Ectodermal cell (in vitro differentiated cells): ENCODE measurements at regions not wholly inside any gene's neighbourhood (a gene's known extent, or its start where the extent isn't known, plus 50 kb on each side); places are given as distances from the start of the nearest gene placed in this dataset.

Source experiments
- H3K27ac ChIP-seq: 2 replicates; pipeline ENCODE4 v1.7.0; 2013; ENCODE audit warnings: mild to moderate bottlenecking, low read depth, low read length; ENCODE audit not compliant: insufficient read depth, poor library complexity, severe bottlenecking
- H3K27me3 ChIP-seq: 2 replicates; pipeline ENCODE4 v1.7.0; 2013; ENCODE audit warnings: mild to moderate bottlenecking, low read length; ENCODE audit not compliant: insufficient read depth, control insufficient read depth, poor library complexity, severe bottlenecking
- H3K36me3 ChIP-seq: one replicate; pipeline ENCODE4 v1.7.0; 2013; ENCODE audit warnings: low read length; ENCODE audit not compliant: control insufficient read depth, insufficient read depth
- H3K4me1 ChIP-seq: one replicate; pipeline ENCODE4 v1.7.0; 2013; ENCODE audit warnings: low read length; ENCODE audit not compliant: control insufficient read depth, insufficient read depth
- H3K4me3 ChIP-seq: 2 replicates; pipeline ENCODE4 v1.7.0; 2013; ENCODE audit warnings: low read depth, low read length, control low read depth; ENCODE audit not compliant: insufficient read depth
- H3K9me3 ChIP-seq: 2 replicates; pipeline ENCODE4 v1.7.0; 2013; ENCODE audit warnings: mild to moderate bottlenecking, low read length, moderate library complexity; ENCODE audit not compliant: control insufficient read depth
- WGBS, 2 experiments: methylation state at CpG; one replicate each; pipeline ENCODE4 v1.1.7; 2013; ENCODE audit warnings: missing lambda C conversion rate in 2 of 2; 5-methylcytosine and 5-hydroxymethylcytosine counted together

DNA sequence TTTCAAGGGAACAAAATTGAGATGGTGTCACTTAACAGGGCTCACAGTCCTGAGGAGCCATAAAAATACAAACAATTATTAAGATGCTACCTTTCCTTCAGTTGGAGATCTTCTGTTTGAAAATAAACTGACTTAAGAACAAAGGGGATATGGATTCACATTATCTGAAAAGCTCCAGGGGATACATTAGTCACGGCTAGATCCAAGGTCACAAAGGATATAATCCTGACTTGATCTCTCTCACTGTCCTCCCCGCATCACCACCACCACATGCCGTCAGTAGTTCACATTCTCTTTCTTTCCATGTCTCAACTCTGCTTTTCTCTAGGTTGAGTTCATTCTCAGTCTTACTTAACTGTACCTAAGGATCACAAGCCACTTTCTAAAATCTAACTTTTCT is 530.4 kb upstream of the MARCKS start:
- no peaks in the 10 kb centered on the region for H3K27me3 ChIP-seq
- no peaks in the 10 kb centered on the region for H3K36me3 ChIP-seq
- H3K4me1 ChIP-seq, result no peaks in the 10 kb centered on the region
- no peak overlapping the region for H3K4me3 ChIP-seq
- no peaks in the 10 kb centered on the region for H3K9me3 ChIP-seq
- H3K27ac ChIP-seq, result no peak overlapping the region
- 66 to 70% methylated on average over 3 of the region's 3 CpGs for WGBS, 2 experiments

DNA sequence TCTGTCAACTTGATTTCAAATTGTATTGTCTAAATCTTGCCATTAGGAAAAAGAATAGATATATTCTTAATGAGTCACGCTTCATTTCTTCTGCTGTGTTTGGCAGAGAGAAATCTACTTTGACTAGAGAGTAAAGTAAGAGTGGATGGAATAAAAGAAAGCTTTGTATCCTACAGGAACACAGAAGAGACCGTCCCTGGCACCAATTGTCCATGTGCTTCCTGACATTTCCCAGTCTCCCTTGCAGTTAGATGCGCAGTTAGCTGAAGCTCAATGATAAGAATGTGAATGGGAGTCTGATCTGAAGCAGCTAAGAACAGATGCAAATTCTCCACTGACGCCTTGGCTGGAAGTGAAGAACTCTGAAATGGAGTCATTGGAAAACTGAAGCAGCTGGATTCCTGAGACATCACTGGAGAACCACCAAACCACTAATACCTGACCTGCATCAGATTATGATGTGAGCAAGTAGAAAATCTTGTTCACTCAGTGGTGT is 528.2 kb upstream of the MARCKS start:
- no peak overlapping the region for H3K4me3 ChIP-seq
- H3K27ac ChIP-seq, result no peak overlapping the region
- H3K4me1 ChIP-seq, result no peaks in the 10 kb centered on the region
- H3K9me3 ChIP-seq, result no peaks in the 10 kb centered on the region
- H3K27me3 ChIP-seq, result no peaks in the 10 kb centered on the region
- 88 to 92% methylated on average over 4 of the region's 4 CpGs for WGBS, 2 experiments
- H3K36me3 ChIP-seq, result no peaks in the 10 kb centered on the region

- Histone ChIP-seq H3K4me3 (no peak overlapping the region), H3K4me1 (no peaks in the 10 kb centered on the region), H3K36me3 (no peaks in the 10 kb centered on the region), H3K27me3 (no peaks in the 10 kb centered on the region), H3K27ac (no peak overlapping the region), H3K9me3 (no peaks in the 10 kb centered on the region)
- 91 to 96% methylated on average over 3 of the region's 3 CpGs for WGBS, 2 experiments
Measured at GRCh38 chr6:113329942-113330635, 527.1 kb upstream of the MARCKS start.

- Histone ChIP-seq H3K9me3 (no peaks in the 10 kb centered on the region), H3K4me3 (no peak overlapping the region), H3K27me3 (no peaks in the 10 kb centered on the region), H3K27ac (no peak overlapping the region), H3K36me3 (no peaks in the 10 kb centered on the region), H3K4me1 (no peaks in the 10 kb centered on the region)
- WGBS, 2 experiments, result 90 to 100% methylated on average over 1 to 2 of the region's 2 CpGs
Measured at GRCh38 chr6:113330636-113330946, 526.6 kb upstream of the MARCKS start.

DNA sequence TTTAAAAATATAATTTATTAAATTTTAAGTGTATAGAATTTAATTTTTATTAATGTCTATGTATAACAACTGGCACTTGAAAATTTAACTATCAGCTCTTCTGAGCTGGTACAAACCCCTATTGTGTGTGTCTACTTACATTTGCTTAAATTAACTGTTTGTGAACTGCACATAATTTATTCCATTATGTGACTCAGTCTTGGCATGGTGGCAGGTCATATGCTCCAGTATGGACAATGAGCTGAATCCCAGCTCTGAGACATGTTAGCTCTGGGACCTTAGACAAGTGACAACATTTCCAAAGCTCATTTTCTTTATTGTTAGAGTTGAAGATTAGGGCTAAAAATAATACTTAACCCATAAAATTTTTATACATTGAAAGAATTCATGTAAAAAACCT is 526.1 kb upstream of the MARCKS start:
- H3K4me3 ChIP-seq, result no peak overlapping the region
- H3K4me1 ChIP-seq, result no peaks in the 10 kb centered on the region
- no peaks in the 10 kb centered on the region for H3K36me3 ChIP-seq
- no peaks in the 10 kb centered on the region for H3K9me3 ChIP-seq
- no peaks in the 10 kb centered on the region for H3K27me3 ChIP-seq
- H3K27ac ChIP-seq, result no peak overlapping the region

DNA sequence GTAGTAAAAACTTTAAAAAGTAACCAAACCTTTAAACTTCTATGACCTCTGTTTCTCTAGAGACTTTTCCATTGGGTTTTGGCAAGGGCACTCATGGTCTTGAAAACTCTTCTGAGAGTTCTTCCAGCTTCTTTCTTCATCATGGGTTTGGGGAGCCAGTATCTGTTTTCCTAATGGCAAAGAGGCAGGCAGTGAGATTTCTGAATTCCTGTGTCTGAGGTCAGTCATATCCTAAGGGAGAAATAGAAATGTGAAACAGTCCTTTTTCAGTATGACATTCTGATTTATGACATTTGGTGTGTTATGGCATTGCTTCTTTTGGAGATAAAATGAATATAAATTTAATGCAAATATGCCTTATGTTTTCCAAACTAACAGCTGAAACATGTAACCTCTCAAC is 518.5 kb upstream of the MARCKS start:
- no peaks in the 10 kb centered on the region for H3K36me3 ChIP-seq
- H3K27me3 ChIP-seq, result no peaks in the 10 kb centered on the region
- H3K4me1 ChIP-seq, result no peaks in the 10 kb centered on the region
- H3K27ac ChIP-seq, result no peak overlapping the region
- no peaks in the 10 kb centered on the region for H3K9me3 ChIP-seq
- H3K4me3 ChIP-seq, result no peak overlapping the region

DNA sequence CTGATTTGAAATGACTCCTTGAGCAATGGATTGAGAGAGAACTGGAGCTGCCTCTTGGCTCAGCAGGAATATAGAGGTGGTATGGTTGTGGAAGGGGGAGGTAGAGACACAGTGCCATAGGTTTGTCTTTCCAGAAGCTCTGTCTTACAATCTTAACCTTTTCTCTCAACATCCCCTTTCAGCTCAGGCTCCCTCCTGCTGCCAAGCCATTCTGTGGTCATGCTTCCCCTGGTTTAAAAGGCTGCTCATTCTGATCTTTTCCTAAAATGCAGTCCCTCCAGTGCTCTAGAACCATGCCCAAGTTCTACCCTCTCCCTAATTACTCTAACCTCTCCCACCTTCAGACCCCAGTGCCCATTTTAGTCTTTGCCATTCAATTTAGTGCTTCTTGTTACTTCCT is 517.9 kb upstream of the MARCKS start:
- Histone ChIP-seq H3K4me3 (no peak overlapping the region), H3K27ac (no peak overlapping the region), H3K36me3 (no peaks in the 10 kb centered on the region), H3K9me3 (no peaks in the 10 kb centered on the region), H3K4me1 (no peaks in the 10 kb centered on the region), H3K27me3 (no peaks in the 10 kb centered on the region)

DNA sequence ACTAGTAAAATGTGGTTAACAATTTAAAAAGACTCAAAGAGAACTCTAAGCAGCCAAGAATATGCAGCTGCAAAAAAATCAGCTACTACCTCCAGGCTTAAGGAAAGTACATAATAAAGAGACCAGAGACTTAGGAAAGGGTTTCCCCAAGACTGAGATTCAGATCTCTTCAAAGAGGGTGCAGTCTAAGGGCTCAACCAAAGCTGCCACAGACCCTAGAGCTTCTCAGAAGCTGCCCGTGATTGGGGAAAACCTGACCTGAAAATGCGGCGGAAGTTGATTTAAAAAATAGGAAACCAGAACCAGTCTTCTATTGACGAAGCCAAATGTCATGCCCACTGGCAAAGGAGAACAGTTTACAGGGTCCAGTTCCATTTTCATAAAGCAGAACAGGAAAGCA is 516.8 kb upstream of the MARCKS start:
- 92 to 94% methylated on average over 4 of the region's 4 CpGs for WGBS, 2 experiments
- Histone ChIP-seq H3K4me3 (no peak overlapping the region), H3K4me1 (no peaks in the 10 kb centered on the region), H3K9me3 (no peaks in the 10 kb centered on the region), H3K27me3 (no peaks in the 10 kb centered on the region), H3K27ac (no peak overlapping the region), H3K36me3 (no peaks in the 10 kb centered on the region)

DNA sequence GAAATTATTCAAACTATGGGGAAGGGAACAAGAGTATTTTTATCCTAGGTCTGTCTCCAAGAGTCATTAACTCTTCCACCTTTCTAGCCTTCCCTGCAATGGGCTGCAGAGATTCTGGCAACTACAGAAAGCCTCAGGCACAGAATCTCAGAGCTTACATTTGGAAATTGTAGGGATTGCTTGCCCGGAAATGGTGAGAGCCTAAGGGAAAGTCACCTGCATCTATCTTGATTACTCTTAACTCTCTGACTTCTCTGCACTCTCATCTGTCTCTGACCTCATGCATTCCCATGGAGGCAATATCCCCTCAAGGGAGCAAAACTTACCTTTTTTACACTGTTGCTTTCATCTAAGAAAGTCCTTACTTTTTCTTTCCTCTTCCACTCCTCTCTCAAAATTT is 513.2 kb upstream of the MARCKS start:
- Histone ChIP-seq H3K9me3 (no peaks in the 10 kb centered on the region), H3K27me3 (no peaks in the 10 kb centered on the region), H3K27ac (no peak overlapping the region), H3K4me3 (no peak overlapping the region), H3K4me1 (no peaks in the 10 kb centered on the region), H3K36me3 (no peaks in the 10 kb centered on the region)
- WGBS, 2 experiments, result 84 to 90% methylated on average over 1 of the region's 1 CpG

- no peaks in the 10 kb centered on the region for H3K9me3 ChIP-seq
- no peak overlapping the region for H3K4me3 ChIP-seq
- WGBS, 2 experiments, result 92 to 97% methylated on average over 2 of the region's 2 CpGs
- H3K4me1 ChIP-seq, result no peaks in the 10 kb centered on the region
- no peaks in the 10 kb centered on the region for H3K27me3 ChIP-seq
- no peaks in the 10 kb centered on the region for H3K36me3 ChIP-seq
- H3K27ac ChIP-seq, result no peak overlapping the region
Measured at GRCh38 chr6:113344969-113345368, 512.2 kb upstream of the MARCKS start.

GRCh38 chr6:113347436-113347835 is 509.7 kb upstream of the MARCKS start:
- Histone ChIP-seq H3K4me1 (no peaks in the 10 kb centered on the region), H3K27me3 (no peaks in the 10 kb centered on the region), H3K27ac (no peak overlapping the region), H3K4me3 (no peak overlapping the region), H3K9me3 (no peaks in the 10 kb centered on the region), H3K36me3 (no peaks in the 10 kb centered on the region)
- WGBS, 2 experiments, result 92 to 94% methylated on average over 2 to 3 of the region's 3 CpGs
